Tibial nerve (tissue), 4 donors: ENCODE measurements at regions not wholly inside any gene's neighbourhood (a gene's known extent, or its start where the extent isn't known, plus 50 kb on each side); places are given as distances from the start of the nearest gene placed in this dataset.
A peak's percentile ranks its signal among the peaks of the same experiment; 100 is the strongest.

Source experiments
- DNase-seq, 2 donors: peaks; one replicate each; pipeline ENCODE4 v3.0.0-alpha.2; 2019; ENCODE audit warnings: low spot score in 2 of 2
- H3K27ac ChIP-seq, 4 donors: fragments of 200-600 bp; sonication (generic) in 3 of 4; one replicate each; pipeline ENCODE4 v1.5.1; 2017 to 2019; ENCODE audit warnings: mild to moderate bottlenecking in 1 of 4
- H3K27me3 ChIP-seq, 2 donors: fragments of 200-600 bp; sonication (generic) in 1 of 2; one replicate each; pipeline versions ENCODE4 v1.5.1 to v1.6.0; 2017 to 2019
- H3K36me3 ChIP-seq, 3 donors: fragments of 200-600 bp; sonication (generic); one replicate each; pipeline ENCODE4 v1.5.1; 2018 to 2019
- H3K4me1 ChIP-seq, 4 donors: fragments of 200-600 bp; sonication (generic) in 3 of 4; one replicate each; pipeline ENCODE4 v1.5.1; 2017 to 2019
- H3K4me3 ChIP-seq, 4 donors: fragments of 200-600 bp; sonication (generic) in 3 of 4; one replicate each; pipeline ENCODE4 v1.5.1; 2017 to 2019; ENCODE audit warnings: mild to moderate bottlenecking in 1 of 4, moderate library complexity in 1 of 4
- H3K9me3 ChIP-seq, 4 donors: fragments of 200-600 bp; sonication (generic) in 3 of 4; one replicate each; pipeline ENCODE4 v1.5.1; 2017 to 2019
- EP300 ChIP-seq, 2 donors: sonication (generic); formaldehyde crosslinking; IDR thresholded peaks; one replicate each; pipeline ENCODE4 v1.6.1; 2017; ENCODE audit warnings: antibody characterized with exemption in 2 of 2, mild to moderate bottlenecking in 1 of 2
- POLR2A ChIP-seq, 2 donors: fragments of 450-650 bp; IDR thresholded peaks; one replicate each; pipeline ENCODE4 v1.6.1; 2017; ENCODE audit warnings: antibody characterized with exemption in 2 of 2, mild to moderate bottlenecking in 2 of 2, moderate library complexity in 2 of 2
- WGBS, 2 donors: methylation state at CpG; one replicate each; pipeline ENCODE4 v1.1.5; 2018; 5-methylcytosine and 5-hydroxymethylcytosine counted together
- TF ChIP-seq, protein P1 (sequence below), 5 experiments: fragments of 200-600 bp in 3 of 5; fragments of 450-650 bp in 2 of 5; sonication (generic) in 3 of 5; IDR thresholded peaks; one replicate each; pipeline ENCODE4 v1.5.1; 2016 to 2019; ENCODE audit warnings: antibody characterized with exemption in 5 of 5, mild to moderate bottlenecking in 3 of 5, moderate library complexity in 2 of 5

DNA sequence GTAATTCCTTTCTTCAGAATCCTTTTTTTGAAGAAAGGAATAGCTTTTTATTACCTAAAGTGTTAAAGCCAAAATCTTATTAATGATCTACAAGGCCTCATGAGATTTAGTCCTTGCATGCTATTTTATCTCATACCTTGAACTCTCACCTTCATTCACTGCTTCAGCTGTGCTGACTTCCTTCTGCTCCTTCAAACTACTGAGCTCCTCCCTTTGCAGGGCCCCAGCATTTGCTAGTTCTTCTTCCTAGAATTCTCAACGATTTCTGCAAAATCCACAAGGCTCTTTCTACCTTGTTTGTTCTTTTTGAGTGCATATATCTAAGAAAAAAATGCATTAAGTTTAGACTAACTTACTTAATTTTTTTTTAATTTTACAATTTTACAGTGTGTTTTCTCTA is 619.5 kb downstream of the EPHA5 start:
- 0 to 28% methylated on average over 1 of the region's 1 CpG for WGBS, 2 donors
- H3K27me3 ChIP-seq = no peaks in the 10 kb centered on the region
- no peaks in the 10 kb centered on the region for H3K9me3 ChIP-seq
- no peak for DNase-seq
- no peaks in the 10 kb centered on the region for H3K36me3 ChIP-seq
- TF ChIP-seq EP300 (IDR thresholded peaks at IDR 0.05) (no peak), POLR2A (IDR thresholded peaks at IDR 0.05) (no peak)
- TF ChIP-seq, protein P1, sequence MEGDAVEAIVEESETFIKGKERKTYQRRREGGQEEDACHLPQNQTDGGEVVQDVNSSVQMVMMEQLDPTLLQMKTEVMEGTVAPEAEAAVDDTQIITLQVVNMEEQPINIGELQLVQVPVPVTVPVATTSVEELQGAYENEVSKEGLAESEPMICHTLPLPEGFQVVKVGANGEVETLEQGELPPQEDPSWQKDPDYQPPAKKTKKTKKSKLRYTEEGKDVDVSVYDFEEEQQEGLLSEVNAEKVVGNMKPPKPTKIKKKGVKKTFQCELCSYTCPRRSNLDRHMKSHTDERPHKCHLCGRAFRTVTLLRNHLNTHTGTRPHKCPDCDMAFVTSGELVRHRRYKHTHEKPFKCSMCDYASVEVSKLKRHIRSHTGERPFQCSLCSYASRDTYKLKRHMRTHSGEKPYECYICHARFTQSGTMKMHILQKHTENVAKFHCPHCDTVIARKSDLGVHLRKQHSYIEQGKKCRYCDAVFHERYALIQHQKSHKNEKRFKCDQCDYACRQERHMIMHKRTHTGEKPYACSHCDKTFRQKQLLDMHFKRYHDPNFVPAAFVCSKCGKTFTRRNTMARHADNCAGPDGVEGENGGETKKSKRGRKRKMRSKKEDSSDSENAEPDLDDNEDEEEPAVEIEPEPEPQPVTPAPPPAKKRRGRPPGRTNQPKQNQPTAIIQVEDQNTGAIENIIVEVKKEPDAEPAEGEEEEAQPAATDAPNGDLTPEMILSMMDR (IDR thresholded peaks at IDR 0.05) = no peak
- no peak overlapping the region for H3K4me3 ChIP-seq
- no peak overlapping the region for H3K27ac ChIP-seq
- H3K4me1 ChIP-seq = no peaks in the 10 kb centered on the region

DNA sequence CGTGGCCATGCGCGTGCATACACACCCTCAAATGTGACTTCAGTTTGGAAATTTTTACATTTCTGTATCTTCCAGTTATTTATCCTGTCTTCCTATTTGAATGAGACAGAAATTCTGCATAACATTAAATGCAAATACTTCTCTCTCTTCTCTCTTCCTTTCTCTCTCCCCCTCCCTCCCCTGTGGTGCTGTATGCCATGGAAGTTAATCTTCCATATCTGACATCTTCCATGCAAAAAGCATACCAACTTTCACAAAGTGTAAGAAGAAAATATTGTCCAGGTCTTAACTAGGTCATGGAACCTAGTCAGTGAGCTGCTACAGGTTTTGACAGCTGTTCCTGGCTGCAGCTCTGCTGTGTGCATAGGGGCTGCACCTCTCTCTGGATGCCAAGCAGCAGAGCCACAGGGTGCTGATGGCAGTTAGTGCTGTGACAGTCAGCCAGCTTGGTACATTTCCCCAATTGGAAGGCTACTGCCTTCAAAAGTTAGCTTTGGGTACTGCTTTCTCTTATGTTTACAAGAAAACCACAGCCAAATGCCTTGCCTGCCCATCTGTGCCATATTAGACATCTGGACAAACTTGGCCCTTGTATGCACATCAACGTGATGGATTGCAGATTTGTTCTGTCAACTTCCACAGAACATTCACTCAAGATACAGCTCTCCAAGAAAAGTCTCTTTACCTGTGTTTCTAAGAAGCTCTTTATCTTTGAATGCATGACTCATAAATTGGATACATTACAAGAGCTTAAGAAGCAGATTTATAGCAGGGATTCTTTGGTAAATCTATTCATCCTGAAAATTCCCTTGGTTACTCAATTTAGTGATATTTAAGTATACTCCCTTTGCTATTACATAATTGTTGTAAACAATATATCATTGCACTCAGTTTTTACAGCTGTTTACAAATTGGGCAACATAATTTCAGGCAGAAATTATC is 623.8 kb downstream of the EPHA5 start:
- WGBS, 2 donors = 74 to 82% methylated on average over 4 of the region's 4 CpGs
- H3K4me3 ChIP-seq = no peak overlapping the region
- no peaks in the 10 kb centered on the region for H3K27me3 ChIP-seq
- no peaks in the 10 kb centered on the region for H3K4me1 ChIP-seq
- no peaks in the 10 kb centered on the region for H3K9me3 ChIP-seq
- no peaks in the 10 kb centered on the region for H3K36me3 ChIP-seq
- no peak for TF ChIP-seq POLR2A (IDR thresholded peaks at IDR 0.05)
- no peak for TF ChIP-seq EP300 (IDR thresholded peaks at IDR 0.05)
- TF ChIP-seq, protein P1 (IDR thresholded peaks at IDR 0.05) = no peak
- DNase-seq = no peak
- no peak overlapping the region for H3K27ac ChIP-seq

DNA sequence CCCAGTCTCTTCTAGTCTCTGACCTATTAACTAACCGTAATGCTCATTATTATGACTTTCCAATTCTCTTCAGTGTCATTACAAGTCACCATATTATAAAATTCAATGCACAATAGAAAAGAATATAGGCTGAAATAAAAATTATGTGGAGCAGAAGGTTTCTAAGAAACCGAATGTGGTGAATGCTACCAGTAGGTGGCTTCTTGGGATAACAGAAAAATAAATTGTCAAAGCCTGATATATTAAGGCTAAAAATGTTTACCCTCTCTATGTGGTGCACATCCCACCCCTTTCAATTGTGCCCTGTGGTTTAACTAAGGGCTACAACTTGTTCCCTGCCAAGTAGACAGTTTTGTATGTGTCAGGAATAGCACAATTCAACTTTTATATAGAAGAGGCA is 624.6 kb upstream of the TECRL start:
- H3K27me3 ChIP-seq = no peaks in the 10 kb centered on the region
- WGBS, 2 donors = 44 to 54% methylated on average over 2 of the region's 2 CpGs
- H3K4me1 ChIP-seq = no peaks in the 10 kb centered on the region
- TF ChIP-seq, protein P1 (IDR thresholded peaks at IDR 0.05) = peak in 1 of 5 experiments; percentile 4
- TF ChIP-seq POLR2A (IDR thresholded peaks at IDR 0.05) (no peak), EP300 (IDR thresholded peaks at IDR 0.05) (no peak)
- no peak overlapping the region for H3K4me3 ChIP-seq
- H3K36me3 ChIP-seq = no peaks in the 10 kb centered on the region
- no peaks in the 10 kb centered on the region for H3K9me3 ChIP-seq
- no peak for DNase-seq
- no peak overlapping the region for H3K27ac ChIP-seq

DNA sequence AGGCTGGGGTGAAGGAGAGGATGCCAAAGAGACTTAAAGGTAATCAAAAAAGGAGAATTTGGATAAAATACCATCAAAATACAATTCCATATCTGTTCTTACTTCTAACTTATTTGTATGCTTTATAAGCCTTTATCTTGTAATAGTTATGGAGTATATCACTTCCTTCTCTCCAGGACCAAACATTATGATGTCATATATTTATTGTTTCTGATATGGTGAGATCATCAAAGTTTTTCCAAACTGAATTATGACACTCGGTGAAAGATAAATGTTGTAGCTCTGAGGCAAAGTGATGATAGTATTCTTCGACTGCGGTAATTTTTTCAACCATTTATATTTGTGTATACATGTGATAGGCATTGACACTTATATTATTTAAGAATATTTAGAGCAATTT is 619.3 kb upstream of the TECRL start:
- DNase-seq = no peak
- WGBS, 2 donors = 86 to 93% methylated on average over 3 of the region's 3 CpGs
- H3K4me3 ChIP-seq = no peak overlapping the region
- no peaks in the 10 kb centered on the region for H3K27me3 ChIP-seq
- H3K9me3 ChIP-seq = peaks cover 0 to 7% (median 0%) of the 10 kb centered on the region in 4 donors
- H3K36me3 ChIP-seq = no peaks in the 10 kb centered on the region
- no peaks in the 10 kb centered on the region for H3K4me1 ChIP-seq
- H3K27ac ChIP-seq = no peak overlapping the region
- no peak for TF ChIP-seq EP300 (IDR thresholded peaks at IDR 0.05)
- TF ChIP-seq POLR2A (IDR thresholded peaks at IDR 0.05) = no peak
- TF ChIP-seq, protein P1 (IDR thresholded peaks at IDR 0.05) = no peak

DNA sequence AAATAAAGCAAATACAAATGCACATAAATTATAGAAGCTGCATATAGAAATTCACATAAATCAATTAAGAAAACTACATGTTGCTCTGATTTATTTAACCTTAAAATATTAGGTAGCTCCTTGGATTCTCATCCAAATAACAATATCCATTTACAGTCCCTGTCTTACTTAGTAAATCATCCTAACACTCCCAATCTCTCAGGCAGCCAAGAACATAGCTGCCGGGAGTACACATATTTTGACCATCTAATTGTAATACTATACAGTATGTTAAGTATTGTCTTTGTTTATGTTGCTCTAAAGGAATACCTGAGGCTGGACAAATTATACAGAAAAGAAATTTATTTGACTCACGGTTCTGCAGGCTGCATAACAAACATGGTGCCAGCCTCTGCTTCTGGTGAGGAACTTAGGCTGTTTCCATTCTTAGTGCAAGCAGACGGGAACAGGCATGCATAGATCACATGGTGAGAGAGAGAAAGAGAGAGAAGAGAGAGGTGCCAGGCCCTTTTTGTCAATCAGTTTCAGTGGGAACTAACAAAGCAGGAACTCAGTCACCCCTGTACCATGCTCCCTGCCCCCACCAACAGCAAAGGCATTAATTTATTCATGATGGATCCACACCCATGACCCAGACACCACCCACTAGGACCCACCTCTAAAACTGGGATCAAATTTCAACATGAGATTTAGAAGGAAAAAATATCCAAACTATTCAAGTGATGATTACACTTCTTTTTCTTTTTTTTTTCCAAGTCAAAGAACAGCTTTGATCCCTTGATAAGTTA is 614.8 kb upstream of the TECRL start:
- Histone ChIP-seq H3K27me3 (no peaks in the 10 kb centered on the region), H3K36me3 (no peaks in the 10 kb centered on the region), H3K9me3 (peaks cover 0 to 7% (median 0%) of the 10 kb centered on the region in 4 donors), H3K27ac (no peak overlapping the region), H3K4me1 (no peaks in the 10 kb centered on the region), H3K4me3 (no peak overlapping the region)
- no peak for DNase-seq
- 55 to 61% methylated on average over 3 of the region's 3 CpGs for WGBS, 2 donors
- TF ChIP-seq POLR2A (IDR thresholded peaks at IDR 0.05) = no peak
- no peak for TF ChIP-seq EP300 (IDR thresholded peaks at IDR 0.05)
